HEK293 (cell line): ENCODE measurements at regions not wholly inside any gene's neighbourhood (a gene's known extent, or its start where the extent isn't known, plus 50 kb on each side); places are given as distances from the start of the nearest gene placed in this dataset.

Source experiments
- CTCF ChIP-seq: fragments of 450-650 bp; formaldehyde crosslinking; IDR thresholded peaks from 2 replicates; pipeline ENCODE4 v1.5.1; 2016; ENCODE audit warnings: missing biosample characterization, missing genetic modification characterization
- GLI4 ChIP-seq: fragments of 450-650 bp; formaldehyde crosslinking; IDR thresholded peaks from 2 replicates; pipeline ENCODE4 v1.5.1; 2016; ENCODE audit warnings: missing biosample characterization, missing genetic modification characterization
- REST ChIP-seq: fragments of 450-650 bp; formaldehyde crosslinking; IDR thresholded peaks from 2 replicates; pipeline ENCODE4 v1.5.1; 2016; ENCODE audit warnings: missing biosample characterization, missing genetic modification characterization
- ZBTB6 ChIP-seq: fragments of 450-650 bp; formaldehyde crosslinking; IDR thresholded peaks from 2 replicates; pipeline ENCODE4 v1.5.1; 2017; ENCODE audit warnings: missing biosample characterization, missing genetic modification characterization
- ZFP3 ChIP-seq: fragments of 450-650 bp; formaldehyde crosslinking; IDR thresholded peaks from 2 replicates; pipeline ENCODE4 v1.5.1; 2016; ENCODE audit warnings: low read depth, missing biosample characterization, missing genetic modification characterization
- ZNF121 ChIP-seq: fragments of 450-650 bp; formaldehyde crosslinking; IDR thresholded peaks from 2 replicates; pipeline ENCODE4 v1.5.1; 2016; ENCODE audit warnings: missing biosample characterization, missing genetic modification characterization
- ZNF341 ChIP-seq: fragments of 450-650 bp; formaldehyde crosslinking; IDR thresholded peaks from 2 replicates; pipeline ENCODE4; 2016; ENCODE audit warnings: low read depth, missing biosample characterization, missing genetic modification characterization
- ZNF473 ChIP-seq: fragments of 450-650 bp; formaldehyde crosslinking; IDR thresholded peaks from 2 replicates; pipeline ENCODE4 v1.5.1; 2017; ENCODE audit warnings: missing biosample characterization, missing genetic modification characterization

GRCh38 chr20:57062241-57062640, 204.2 kb downstream of the BMP7 start:
- no peak for TF ChIP-seq GLI4 (tag by site-specific recombination)
- no peak for TF ChIP-seq ZNF341 (tag by site-specific recombination)
- TF ChIP-seq ZBTB6 (tag by site-specific recombination), result no peak
- TF ChIP-seq ZNF121 (tag by site-specific recombination), result no peak
- TF ChIP-seq CTCF (tag by site-specific recombination), result no peak
- TF ChIP-seq REST (tag by site-specific recombination), result no peak
- TF ChIP-seq ZNF473 (tag by site-specific recombination), result no peak
- TF ChIP-seq ZFP3 (tag by site-specific recombination), result no peak
